ENCODE measurements at regions not wholly inside any gene's neighbourhood (a gene's known extent, or its start where the extent isn't known, plus 50 kb on each side); places are given as distances from the start of the nearest gene placed in this dataset.

GRCh38 chr7:45359776-45360175, 202.2 kb downstream of the RAMP3 start:
- no peak for DNase-seq

GRCh38 chr7:45363669-45364068, 206.1 kb downstream of the RAMP3 start:
- DNase-seq: no peak

- DNase-seq: no peak
These were observed 207.8 kb downstream of the RAMP3 start for GRCh38 chr7:45365341-45365740.

- DNase-seq: no peak
These were observed 207.7 kb upstream of the ADCY1 start for GRCh38 chr7:45366475-45366874.

- DNase-seq: no peak
These were observed 207.1 kb upstream of the ADCY1 start for GRCh38 chr7:45367026-45367425.

GRCh38 chr7:45368129-45368807, 205.9 kb upstream of the ADCY1 start:
- DNase-seq: no peak

GRCh38 chr7:45384499-45384898, 189.7 kb upstream of the ADCY1 start:
- no peak for DNase-seq

- no peak for DNase-seq
These were observed 186.3 kb upstream of the ADCY1 start for GRCh38 chr7:45387837-45388236.

GRCh38 chr7:45389073-45389872, 184.9 kb upstream of the ADCY1 start:
- DNase-seq: no peak

GRCh38 chr7:45390180-45390579, 184.0 kb upstream of the ADCY1 start:
- no peak for DNase-seq

GRCh38 chr7:45390731-45391130, 183.4 kb upstream of the ADCY1 start:
- DNase-seq: no peak

GRCh38 chr7:45391618-45392451, 182.3 kb upstream of the ADCY1 start:
- DNase-seq: no peak

- DNase-seq: no peak
These were observed 180.0 kb upstream of the ADCY1 start for GRCh38 chr7:45394117-45394708.

- no peak for DNase-seq
These were observed 175.1 kb upstream of the ADCY1 start for GRCh38 chr7:45399069-45399468.

GRCh38 chr7:45400680-45401079, 173.5 kb upstream of the ADCY1 start:
- DNase-seq: no peak

GRCh38 chr7:45401155-45401554, 173.0 kb upstream of the ADCY1 start:
- DNase-seq: no peak

GRCh38 chr7:45401851-45402250, 172.3 kb upstream of the ADCY1 start:
- no peak for DNase-seq

GRCh38 chr7:45402480-45403218, 171.5 kb upstream of the ADCY1 start:
- no peak for DNase-seq

- no peak for DNase-seq
These were observed 169.5 kb upstream of the ADCY1 start for GRCh38 chr7:45404622-45405021.

GRCh38 chr7:45407730-45408408, 166.3 kb upstream of the ADCY1 start:
- no peak for DNase-seq

GRCh38 chr7:45408409-45408737, 165.8 kb upstream of the ADCY1 start:
- no peak for DNase-seq

- no peak for DNase-seq
These were observed 163.3 kb upstream of the ADCY1 start for GRCh38 chr7:45410893-45411292.
